CD14-positive monocyte (primary cell): ENCODE measurements at regions not wholly inside any gene's neighbourhood (a gene's known extent, or its start where the extent isn't known, plus 50 kb on each side); places are given as distances from the start of the nearest gene placed in this dataset.

Source experiments
- DNase-seq, 3 donors: peaks; one replicate each; pipeline ENCODE4 v3.0.0-alpha.2; 2011 to 2022
- H2AFZ ChIP-seq: 2 replicates; pipeline ENCODE4 v1.6.0; 2012; ENCODE audit warnings: mild to moderate bottlenecking, low read depth, low read length, inconsistent platforms; ENCODE audit not compliant: insufficient read depth, poor library complexity, severe bottlenecking
- H3K27ac ChIP-seq, 2 donors: 1 replicate in 1 of 2; 2 replicates in 1 of 2; pipeline ENCODE4 v1.5.1; 2012 to 2013; ENCODE audit warnings: low read length in 2 of 2, control low read depth in 1 of 2, inconsistent platforms in 1 of 2, low read depth in 1 of 2, mild to moderate bottlenecking in 1 of 2
- H3K27me3 ChIP-seq, 2 donors: one replicate each; pipeline versions ENCODE4 v1.6.0 to v1.6.1; 2011 to 2013; ENCODE audit warnings: low read length in 2 of 2; ENCODE audit not compliant: control insufficient read depth in 2 of 2, insufficient read depth in 2 of 2
- H3K36me3 ChIP-seq, 2 donors: replicated peaks in 1 of 2; 1 replicate in 1 of 2; 2 replicates in 1 of 2; pipeline versions ENCODE4 v1.5.1 to v1.6.1; 2012 to 2013; ENCODE audit warnings: low read length in 2 of 2, control low read depth in 1 of 2, inconsistent platforms in 1 of 2, mild to moderate bottlenecking in 1 of 2; ENCODE audit not compliant: insufficient read depth in 2 of 2, control insufficient read depth in 1 of 2
- H3K4me1 ChIP-seq, 2 donors: 1 replicate in 1 of 2; 2 replicates in 1 of 2; pipeline versions ENCODE4 v1.5.1 to v1.6.1; 2012 to 2013; ENCODE audit warnings: low read length in 2 of 2, control low read depth in 1 of 2, inconsistent platforms in 1 of 2, mild to moderate bottlenecking in 1 of 2, moderate library complexity in 1 of 2; ENCODE audit not compliant: insufficient read depth in 2 of 2, control insufficient read depth in 1 of 2
- H3K4me2 ChIP-seq: replicated peaks from 2 replicates; pipeline ENCODE3; 2012; ENCODE audit warnings: low read length, moderate library complexity, mild to moderate bottlenecking; ENCODE audit not compliant: poor library complexity, severe bottlenecking; ENCODE audit errors: extremely low read depth
- H3K4me3 ChIP-seq, 3 experiments: fragments of 200-600 bp in 1 of 3; sonication (generic) in 1 of 3; replicated peaks in 1 of 3; 1 replicate in 2 of 3; 2 replicates in 1 of 3; pipeline ENCODE4 v1.5.1; 2011 to 2013; ENCODE audit warnings: low read length in 3 of 3, mild to moderate bottlenecking in 3 of 3, control low read depth in 2 of 3, low read depth in 2 of 3, inconsistent platforms in 1 of 3, moderate library complexity in 1 of 3
- H3K79me2 ChIP-seq: 2 replicates; pipeline ENCODE4 v1.6.0; 2012; ENCODE audit warnings: mild to moderate bottlenecking, control low read depth, inconsistent platforms, low read length, moderate library complexity; ENCODE audit not compliant: insufficient read depth
- H3K9ac ChIP-seq: 2 replicates; pipeline ENCODE4 v1.6.0; 2017; ENCODE audit warnings: low read length, mild to moderate bottlenecking; ENCODE audit not compliant: insufficient read depth, poor library complexity, severe bottlenecking
- H3K9me3 ChIP-seq, 2 donors: replicated peaks in 1 of 2; 1 replicate in 1 of 2; 2 replicates in 1 of 2; pipeline versions ENCODE4 v1.5.1 to v1.6.1; 2012 to 2013; ENCODE audit warnings: low read length in 2 of 2, control low read depth in 1 of 2; ENCODE audit not compliant: control insufficient read depth in 1 of 2, insufficient read depth in 1 of 2
- H4K20me1 ChIP-seq: 2 replicates; pipeline ENCODE4 v1.6.0; 2012; ENCODE audit warnings: mild to moderate bottlenecking, low read length, control low read depth, moderate library complexity; ENCODE audit not compliant: insufficient read depth
- H3K27ac Mint-ChIP-seq, 7 donors: one replicate each; pipeline ENCODE4 v1.8.0; 2020; ENCODE audit warnings: mild to moderate bottlenecking in 7 of 7, mixed read lengths in 7 of 7, moderate library complexity in 6 of 7, inconsistent platforms in 2 of 7
- H3K27me3 Mint-ChIP-seq, 3 donors: one replicate each; pipeline ENCODE4 v1.8.0; 2021 to 2022; ENCODE audit warnings: low read depth in 3 of 3, mild to moderate bottlenecking in 3 of 3, mixed read lengths in 3 of 3, moderate library complexity in 3 of 3, inconsistent platforms in 1 of 3
- H3K36me3 Mint-ChIP-seq, 2 donors: one replicate each; pipeline ENCODE4 v1.8.0; 2020; ENCODE audit warnings: mixed read lengths in 2 of 2, inconsistent platforms in 1 of 2, mild to moderate bottlenecking in 1 of 2
- H3K4me1 Mint-ChIP-seq: one replicate; pipeline ENCODE4 v1.8.0; 2020; ENCODE audit warnings: mild to moderate bottlenecking, mixed read lengths
- H3K4me3 Mint-ChIP-seq, 2 donors: one replicate each; pipeline ENCODE4 v1.8.0; 2020; ENCODE audit warnings: mild to moderate bottlenecking in 2 of 2, mixed read lengths in 2 of 2, moderate library complexity in 1 of 2
- H3K9me3 Mint-ChIP-seq, 7 donors: one replicate each; pipeline ENCODE4 v1.8.0; 2020 to 2022; ENCODE audit warnings: mixed read lengths in 7 of 7, mild to moderate bottlenecking in 6 of 7, moderate library complexity in 6 of 7, inconsistent platforms in 2 of 7
- WGBS: methylation state at CpG from one replicate; pipeline ENCODE4 v1.1.5; 2013; ENCODE audit warnings: missing lambda C conversion rate; ENCODE audit not compliant: insufficient coverage; 5-methylcytosine and 5-hydroxymethylcytosine counted together
- intact Hi-C, 2 donors: fragments of 100-400 bp; cut with micrococcal nuclease; formaldehyde crosslinking; loops; one replicate each; pipeline versions ENCODE4 v1.15.0 to v1.15.1; 2023
- TF ChIP-seq, protein P1 (sequence below): fragments of 200-600 bp; IDR thresholded peaks from one replicate; pipeline ENCODE4 v1.8.0; 2022; ENCODE audit warnings: antibody characterized with exemption, mild to moderate bottlenecking

DNA sequence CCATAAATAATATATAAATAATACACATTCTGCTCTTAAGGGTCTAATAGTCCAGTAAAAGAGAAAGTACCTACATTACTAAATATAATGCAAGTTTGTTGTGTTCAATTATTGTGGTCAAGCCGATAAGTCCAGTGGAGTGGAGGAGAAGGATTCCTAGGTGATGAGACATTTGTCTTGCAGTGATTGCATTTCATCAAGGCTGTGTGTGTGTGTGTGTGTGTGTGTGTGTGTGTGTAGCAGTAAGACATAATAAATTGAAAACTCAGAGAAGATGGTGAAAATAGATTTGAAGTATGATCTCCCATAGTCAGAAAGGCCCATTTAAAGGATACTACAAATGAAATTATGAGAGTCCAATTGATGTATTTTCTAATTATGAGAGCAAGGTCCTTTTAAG lies 192.5 kb upstream of the SEMA3C start:
- H3K9me3 ChIP-seq, result no peaks in the 10 kb centered on the region
- Mint-ChIP-seq H3K27ac (no peak overlapping the region), H3K9me3 (peaks cover 0 to 4% (median 0%) of the 10 kb centered on the region in 7 donors), H3K4me1 (peaks cover 2% of the 10 kb centered on the region), H3K36me3 (no peaks in the 10 kb centered on the region), H3K4me3 (no peak overlapping the region), H3K27me3 (peaks cover 2 to 4% (median 2%) of the 10 kb centered on the region in 3 donors)
- H2AFZ ChIP-seq, result no peak overlapping the region
- no peaks in the 10 kb centered on the region for H3K27me3 ChIP-seq
- H3K79me2 ChIP-seq, result no peaks in the 10 kb centered on the region
- no peaks in the 10 kb centered on the region for H3K4me1 ChIP-seq
- no peak for DNase-seq
- no peak overlapping the region for H3K27ac ChIP-seq
- no peak overlapping the region for H3K4me2 ChIP-seq
- 88% methylated on average over 1 of the region's 1 CpG for WGBS
- H4K20me1 ChIP-seq, result no peaks in the 10 kb centered on the region
- TF ChIP-seq, protein P1, sequence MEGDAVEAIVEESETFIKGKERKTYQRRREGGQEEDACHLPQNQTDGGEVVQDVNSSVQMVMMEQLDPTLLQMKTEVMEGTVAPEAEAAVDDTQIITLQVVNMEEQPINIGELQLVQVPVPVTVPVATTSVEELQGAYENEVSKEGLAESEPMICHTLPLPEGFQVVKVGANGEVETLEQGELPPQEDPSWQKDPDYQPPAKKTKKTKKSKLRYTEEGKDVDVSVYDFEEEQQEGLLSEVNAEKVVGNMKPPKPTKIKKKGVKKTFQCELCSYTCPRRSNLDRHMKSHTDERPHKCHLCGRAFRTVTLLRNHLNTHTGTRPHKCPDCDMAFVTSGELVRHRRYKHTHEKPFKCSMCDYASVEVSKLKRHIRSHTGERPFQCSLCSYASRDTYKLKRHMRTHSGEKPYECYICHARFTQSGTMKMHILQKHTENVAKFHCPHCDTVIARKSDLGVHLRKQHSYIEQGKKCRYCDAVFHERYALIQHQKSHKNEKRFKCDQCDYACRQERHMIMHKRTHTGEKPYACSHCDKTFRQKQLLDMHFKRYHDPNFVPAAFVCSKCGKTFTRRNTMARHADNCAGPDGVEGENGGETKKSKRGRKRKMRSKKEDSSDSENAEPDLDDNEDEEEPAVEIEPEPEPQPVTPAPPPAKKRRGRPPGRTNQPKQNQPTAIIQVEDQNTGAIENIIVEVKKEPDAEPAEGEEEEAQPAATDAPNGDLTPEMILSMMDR, result no peak
- intact Hi-C loops, result no loop called here
- H3K36me3 ChIP-seq, result no peaks in the 10 kb centered on the region
- no peak overlapping the region for H3K4me3 ChIP-seq
- no peak overlapping the region for H3K9ac ChIP-seq

DNA sequence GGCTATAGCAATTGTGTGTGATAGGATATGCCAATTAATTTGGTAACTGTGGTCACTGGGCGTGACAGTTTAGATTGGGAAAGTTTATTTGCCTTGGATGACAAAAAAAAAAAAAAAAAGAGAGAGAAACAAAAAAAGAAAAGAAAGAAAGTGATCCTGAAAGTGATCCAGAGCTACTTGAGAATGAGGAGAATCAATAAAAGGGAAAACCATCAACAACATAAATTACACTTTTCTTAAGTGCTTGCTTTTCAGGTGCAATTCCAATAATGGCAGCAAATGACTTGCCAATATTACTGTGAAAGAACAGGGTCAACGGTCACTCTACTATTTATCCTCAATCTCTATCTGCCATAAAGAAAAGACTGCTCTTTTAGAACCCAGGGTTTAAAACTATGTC lies 191.8 kb upstream of the SEMA3C start:
- no peaks in the 10 kb centered on the region for H3K27me3 ChIP-seq
- H3K4me3 ChIP-seq, result no peak overlapping the region
- no peak overlapping the region for H3K27ac Mint-ChIP-seq
- no peaks in the 10 kb centered on the region for H3K79me2 ChIP-seq
- H3K27me3 Mint-ChIP-seq, result peaks cover 2 to 4% (median 2%) of the 10 kb centered on the region in 3 donors
- H3K4me3 Mint-ChIP-seq, result no peak overlapping the region
- H3K9ac ChIP-seq, result no peak overlapping the region
- H3K9me3 ChIP-seq, result no peaks in the 10 kb centered on the region
- H2AFZ ChIP-seq, result no peak overlapping the region
- no peaks in the 10 kb centered on the region for H3K36me3 Mint-ChIP-seq
- H3K27ac ChIP-seq, result no peak overlapping the region
- peaks cover 0 to 4% (median 0%) of the 10 kb centered on the region in 7 donors for H3K9me3 Mint-ChIP-seq
- H3K4me1 Mint-ChIP-seq, result peaks cover 2% of the 10 kb centered on the region
- intact Hi-C loops, result no loop called here
- H4K20me1 ChIP-seq, result no peaks in the 10 kb centered on the region
- no peaks in the 10 kb centered on the region for H3K36me3 ChIP-seq
- DNase-seq, result no peak
- no peaks in the 10 kb centered on the region for H3K4me1 ChIP-seq
- TF ChIP-seq, protein P1, result no peak
- no peak overlapping the region for H3K4me2 ChIP-seq
- 100% methylated on average over 1 of the region's 2 CpGs for WGBS
